Ovary (tissue), 3 donors: ENCODE measurements at regions not wholly inside any gene's neighbourhood (a gene's known extent, or its start where the extent isn't known, plus 50 kb on each side); places are given as distances from the start of the nearest gene placed in this dataset.

Experiments
- CTCF ChIP-seq, 3 donors: fragments of 450-650 bp in 2 of 3; fragments of 200-600 bp in 1 of 3; IDR thresholded peaks; one replicate each; pipeline versions ENCODE4 v1.5.1 to v1.8.0; 2016 to 2022; ENCODE audit warnings: antibody characterized with exemption in 3 of 3, mild to moderate bottlenecking in 1 of 3
- POLR2A ChIP-seq: fragments of 450-650 bp; IDR thresholded peaks from one replicate; pipeline ENCODE4 v1.6.1; 2017; ENCODE audit warnings: antibody characterized with exemption, mild to moderate bottlenecking, moderate library complexity
- donor health status: DM: no; HTN: no; CAD: no.

- no peak for TF ChIP-seq CTCF (IDR thresholded peaks at IDR 0.05)
- TF ChIP-seq POLR2A = no peak
Observed at GRCh38 chr6:105810105-105810921, 275.8 kb upstream of the PRDM1 start.
